H9 (cell line): ENCODE measurements at regions not wholly inside any gene's neighbourhood (a gene's known extent, or its start where the extent isn't known, plus 50 kb on each side); places are given as distances from the start of the nearest gene placed in this dataset.
A peak's percentile ranks its signal among the peaks of the same experiment; 100 is the strongest.

Source experiments
- DNase-seq: peaks from one replicate; pipeline ENCODE4 v3.0.0-alpha.2; 2017
- H2AFZ ChIP-seq: one replicate; pipeline ENCODE4 v1.6.1; 2013; ENCODE audit warnings: mild to moderate bottlenecking, low read length, control low read depth, moderate library complexity
- H2AK5ac ChIP-seq: 2 replicates; pipeline ENCODE4 v1.6.1; 2013; ENCODE audit warnings: low read length, control low read depth, mixed read lengths; ENCODE audit not compliant: insufficient read length
- H2BK120ac ChIP-seq: one replicate; pipeline ENCODE4 v1.6.1; 2013; ENCODE audit warnings: low read depth, mild to moderate bottlenecking, low read length, control low read depth, inconsistent platforms; ENCODE audit not compliant: poor library complexity, severe bottlenecking
- H2BK12ac ChIP-seq: 2 replicates; pipeline ENCODE4 v1.6.1; 2013; ENCODE audit warnings: low read length, control low read depth, mixed read lengths, low read depth; ENCODE audit not compliant: insufficient read length
- H2BK15ac ChIP-seq: 2 replicates; pipeline ENCODE4 v1.6.1; 2013; ENCODE audit warnings: low read depth, low read length, control low read depth
- H2BK20ac ChIP-seq: one replicate; pipeline ENCODE4 v1.6.1; 2013; ENCODE audit warnings: low read depth, mild to moderate bottlenecking, low read length, control low read depth, inconsistent platforms; ENCODE audit not compliant: poor library complexity, severe bottlenecking
- H2BK5ac ChIP-seq: 2 replicates; pipeline ENCODE4 v1.6.1; 2013; ENCODE audit warnings: low read length, control low read depth, mixed read lengths; ENCODE audit not compliant: insufficient read length
- H3K14ac ChIP-seq: 2 replicates; pipeline ENCODE4 v1.6.1; 2013; ENCODE audit warnings: low read length, control low read depth; ENCODE audit not compliant: insufficient read depth
- H3K18ac ChIP-seq: 2 replicates; pipeline ENCODE4 v1.6.1; 2013; ENCODE audit warnings: low read depth, mild to moderate bottlenecking, mixed read lengths, low read length, control low read depth; ENCODE audit not compliant: insufficient read length
- H3K23ac ChIP-seq: 2 replicates; pipeline ENCODE4 v1.6.1; 2013; ENCODE audit warnings: low read length, control low read depth, mixed read lengths, low read depth; ENCODE audit not compliant: insufficient read length
- H3K23me2 ChIP-seq: 2 replicates; pipeline ENCODE4 v1.6.1; 2013; ENCODE audit warnings: low read depth, mild to moderate bottlenecking, mixed read lengths, low read length, control low read depth; ENCODE audit not compliant: insufficient read length, poor library complexity, severe bottlenecking
- H3K27ac ChIP-seq: 2 replicates; pipeline ENCODE4 v1.5.1; 2013; ENCODE audit warnings: low read length, control low read depth, mixed read lengths, low read depth; ENCODE audit not compliant: insufficient read length
- H3K27me3 ChIP-seq: 2 replicates; pipeline ENCODE4 v1.6.1; 2013; ENCODE audit warnings: low read length, control low read depth, inconsistent platforms; ENCODE audit not compliant: insufficient read depth
- H3K4ac ChIP-seq: 2 replicates; pipeline ENCODE4 v1.6.1; 2013; ENCODE audit warnings: low read depth, mild to moderate bottlenecking, control low read depth, inconsistent platforms, low read length, moderate library complexity
- H3K4me1 ChIP-seq: 2 replicates; pipeline ENCODE4 v1.6.1; 2013; ENCODE audit warnings: low read length, control low read depth, inconsistent platforms; ENCODE audit not compliant: insufficient read depth
- H3K4me2 ChIP-seq: 2 replicates; pipeline ENCODE4 v1.6.1; 2013; ENCODE audit warnings: low read length, control low read depth, mixed read lengths; ENCODE audit not compliant: insufficient read length, insufficient read depth
- H3K56ac ChIP-seq: 2 replicates; pipeline ENCODE4 v1.6.1; 2013; ENCODE audit warnings: low read depth, mild to moderate bottlenecking, mixed read lengths, low read length, control low read depth; ENCODE audit not compliant: insufficient read length
- H3K79me1 ChIP-seq: 2 replicates; pipeline ENCODE4 v1.6.1; 2013; ENCODE audit warnings: low read depth, mild to moderate bottlenecking, moderate library complexity, low read length, control low read depth, inconsistent platforms; ENCODE audit not compliant: insufficient read depth, poor library complexity, severe bottlenecking
- H3K79me2 ChIP-seq: 2 replicates; pipeline ENCODE4 v1.6.1; 2013; ENCODE audit warnings: low read length, control low read depth, inconsistent platforms; ENCODE audit not compliant: insufficient read depth
- H3K9ac ChIP-seq: 2 replicates; pipeline ENCODE4 v1.6.1; 2013; ENCODE audit warnings: low read length, control low read depth, mixed read lengths; ENCODE audit not compliant: insufficient read length; ENCODE audit errors: extremely low read depth
- H3K9me3 ChIP-seq: one replicate; pipeline ENCODE4 v1.6.1; 2013; ENCODE audit warnings: low read depth, low read length, inconsistent platforms; ENCODE audit not compliant: control insufficient read depth
- H3T11ph ChIP-seq: one replicate; pipeline ENCODE4 v1.6.1; 2013; ENCODE audit warnings: mild to moderate bottlenecking, low read length, control low read depth, inconsistent platforms
- H4K20me1 ChIP-seq: one replicate; pipeline ENCODE4 v1.6.1; 2013; ENCODE audit not compliant: control insufficient read depth, insufficient read length, insufficient read depth
- H4K5ac ChIP-seq: 2 replicates; pipeline ENCODE4 v1.6.1; 2013; ENCODE audit warnings: low read depth, mild to moderate bottlenecking, mixed read lengths, low read length, control low read depth; ENCODE audit not compliant: insufficient read length
- H4K8ac ChIP-seq: replicated peaks from 2 replicates; pipeline ENCODE4 v1.6.1; 2013; ENCODE audit warnings: low read length, control low read depth, mixed read lengths, low read depth; ENCODE audit not compliant: insufficient read length
- H4K91ac ChIP-seq: 2 replicates; pipeline ENCODE4 v1.6.1; 2013; ENCODE audit warnings: low read depth, mild to moderate bottlenecking, moderate library complexity, mixed read lengths, low read length, control low read depth; ENCODE audit not compliant: insufficient read length
- H3K27ac Mint-ChIP-seq, 3 experiments: 2 replicates in 2 of 3; 3 replicates in 1 of 3; pipeline ENCODE4 v1.8.0; 2020 to 2021; ENCODE audit warnings: mixed read lengths in 3 of 3, mild to moderate bottlenecking in 1 of 3, moderate library complexity in 1 of 3
- H3K27me3 Mint-ChIP-seq: 2 replicates; pipeline ENCODE4 v1.8.0; 2021; ENCODE audit warnings: low read depth, mild to moderate bottlenecking, moderate library complexity, mixed read lengths
- H3K36me3 Mint-ChIP-seq, 3 experiments: 2 replicates in 2 of 3; 3 replicates in 1 of 3; pipeline ENCODE4 v1.8.0; 2020 to 2021; ENCODE audit warnings: low read depth in 3 of 3, mixed read lengths in 3 of 3; ENCODE audit not compliant: insufficient read depth in 1 of 3
- H3K4me1 Mint-ChIP-seq, 2 experiments: 2 replicates each; pipeline ENCODE4 v1.8.0; 2020; ENCODE audit warnings: mixed read lengths in 2 of 2
- H3K4me3 Mint-ChIP-seq, 2 experiments: 2 replicates in 1 of 2; 3 replicates in 1 of 2; pipeline ENCODE4 v1.8.0; 2020 to 2021; ENCODE audit warnings: mild to moderate bottlenecking in 2 of 2, mixed read lengths in 2 of 2, moderate library complexity in 1 of 2
- H3K9me3 Mint-ChIP-seq, 2 experiments: 2 replicates in 1 of 2; 3 replicates in 1 of 2; pipeline ENCODE4 v1.8.0; 2020; ENCODE audit warnings: mild to moderate bottlenecking in 2 of 2, mixed read lengths in 2 of 2, moderate library complexity in 1 of 2
- WGBS: extraction: QIAGEN DNeasy Blood & Tissue Kit; methylation state at CpG from one replicate; pipeline ENCODE4 v1.1.7; 2013; ENCODE audit warnings: missing lambda C conversion rate, low lambda C conversion rate, mixed read lengths; ENCODE audit not compliant: insufficient read length; ENCODE audit errors: extremely low coverage; 5-methylcytosine and 5-hydroxymethylcytosine counted together
- TF ChIP-seq, protein P1 (sequence below): fragments of 200-600 bp; sonication (generic); conservative IDR thresholded peaks from 3 replicates; pipeline ENCODE4 v1.8.0; 2021; ENCODE audit warnings: antibody characterized with exemption, mild to moderate bottlenecking

DNA sequence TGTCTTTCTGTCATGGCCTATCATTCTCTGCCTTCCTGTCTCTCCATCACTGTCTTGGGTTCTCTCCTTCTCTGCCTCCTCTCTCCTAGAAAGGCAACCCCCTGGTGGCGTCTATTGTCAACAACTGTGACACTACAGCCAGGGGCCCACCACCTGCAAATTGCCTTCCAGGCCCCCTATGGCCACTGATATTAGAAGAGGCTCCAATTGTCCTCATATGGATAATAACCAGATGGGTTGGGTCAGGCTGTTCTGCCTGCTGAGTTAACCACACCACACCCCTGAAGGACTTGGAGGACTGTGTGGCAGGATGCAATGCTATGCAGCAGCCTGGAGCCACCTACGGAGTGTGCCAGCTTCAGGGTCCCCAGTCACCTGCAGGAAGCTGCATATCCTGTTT is 665.0 kb downstream of the NTRK3 start:
- Histone ChIP-seq H2BK15ac (no peak overlapping the region), H3K79me2 (no peaks in the 10 kb centered on the region), H2BK5ac (no peak overlapping the region), H3K4me2 (no peak overlapping the region), H3K27ac (no peak overlapping the region), H3K4me1 (no peaks in the 10 kb centered on the region), H4K5ac (no peak overlapping the region), H3K23me2 (no peaks in the 10 kb centered on the region), H4K20me1 (no peaks in the 10 kb centered on the region), H2AK5ac (no peak overlapping the region), H2BK120ac (no peak overlapping the region), H3K23ac (no peak overlapping the region), H3K79me1 (no peaks in the 10 kb centered on the region), H3K14ac (no peak overlapping the region), H4K8ac (no peak overlapping the region), H3K18ac (no peak overlapping the region), H3K27me3 (no peaks in the 10 kb centered on the region), H4K91ac (no peak overlapping the region), H3K4ac (no peak overlapping the region), H3K9ac (no peak overlapping the region), H3T11ph (no peak overlapping the region), H3K9me3 (no peaks in the 10 kb centered on the region), H3K56ac (no peak overlapping the region), H2BK12ac (no peak overlapping the region), H2BK20ac (no peak overlapping the region), H2AFZ (no peak overlapping the region)
- H3K27ac Mint-ChIP-seq = peak overlapping the region in 1 of 3 experiments; percentile 8; a peak in 1 of 7 replicates
- no peak for DNase-seq
- no peaks in the 10 kb centered on the region; a peak in 2 of 7 replicates for H3K36me3 Mint-ChIP-seq
- WGBS = no CpG with 5 or more reads among the region's 2 CpGs
- H3K27me3 Mint-ChIP-seq = peaks cover 2% of the 10 kb centered on the region; the same call in 1 of the 2 replicates
- TF ChIP-seq, protein P1, sequence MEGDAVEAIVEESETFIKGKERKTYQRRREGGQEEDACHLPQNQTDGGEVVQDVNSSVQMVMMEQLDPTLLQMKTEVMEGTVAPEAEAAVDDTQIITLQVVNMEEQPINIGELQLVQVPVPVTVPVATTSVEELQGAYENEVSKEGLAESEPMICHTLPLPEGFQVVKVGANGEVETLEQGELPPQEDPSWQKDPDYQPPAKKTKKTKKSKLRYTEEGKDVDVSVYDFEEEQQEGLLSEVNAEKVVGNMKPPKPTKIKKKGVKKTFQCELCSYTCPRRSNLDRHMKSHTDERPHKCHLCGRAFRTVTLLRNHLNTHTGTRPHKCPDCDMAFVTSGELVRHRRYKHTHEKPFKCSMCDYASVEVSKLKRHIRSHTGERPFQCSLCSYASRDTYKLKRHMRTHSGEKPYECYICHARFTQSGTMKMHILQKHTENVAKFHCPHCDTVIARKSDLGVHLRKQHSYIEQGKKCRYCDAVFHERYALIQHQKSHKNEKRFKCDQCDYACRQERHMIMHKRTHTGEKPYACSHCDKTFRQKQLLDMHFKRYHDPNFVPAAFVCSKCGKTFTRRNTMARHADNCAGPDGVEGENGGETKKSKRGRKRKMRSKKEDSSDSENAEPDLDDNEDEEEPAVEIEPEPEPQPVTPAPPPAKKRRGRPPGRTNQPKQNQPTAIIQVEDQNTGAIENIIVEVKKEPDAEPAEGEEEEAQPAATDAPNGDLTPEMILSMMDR = no peak
- H3K4me1 Mint-ChIP-seq = peaks cover 3 to 6% of the 10 kb centered on the region in 2 experiments
- H3K4me3 Mint-ChIP-seq = no peak overlapping the region
- peaks cover 0 to 3% of the 10 kb centered on the region in 2 experiments; a peak in 2 of 5 replicates for H3K9me3 Mint-ChIP-seq
